H1 (cell line): ENCODE measurements at regions not wholly inside any gene's neighbourhood (a gene's known extent, or its start where the extent isn't known, plus 50 kb on each side); places are given as distances from the start of the nearest gene placed in this dataset.

Source experiments
- CTCF ChIA-PET: fragments of 300-600 bp; sonication (Branson Sonifier 250); formaldehyde crosslinking; loops from one replicate; lab custom pipeline; 2021; ENCODE audit not compliant: partially characterized antibody; lab: Charles Lee
- POLR2A ChIA-PET: fragments of 300-600 bp; sonication (Branson Sonifier 250); formaldehyde crosslinking; loops from one replicate; lab custom pipeline; 2021; ENCODE audit warnings: inconsistent platforms; ENCODE audit not compliant: partially characterized antibody; lab: Charles Lee
- DNase-seq, 2 experiments: peaks; one replicate each; pipeline versions ENCODE4 v3.0.0 to v3.0.0-alpha.2; 2010 to 2022; ENCODE audit warnings: low spot score in 2 of 2, low read depth in 1 of 2, mixed read lengths in 1 of 2
- FAIRE-seq: peaks from 2 replicates; lab custom pipeline; 2011; peaks lifted over from hg19 to GRCh38; lab: Jason Lieb, UNC
- H2AFZ ChIP-seq: 2 replicates; pipeline ENCODE4 v1.8.1; 2012; ENCODE audit warnings: low read length, inconsistent platforms
- H2AK5ac ChIP-seq: 2 replicates; pipeline ENCODE4 v1.6.1; 2013; ENCODE audit warnings: low read depth, low read length
- H2BK120ac ChIP-seq: replicated peaks from 2 replicates; pipeline ENCODE3; 2013; ENCODE audit warnings: low read depth, low read length, inconsistent platforms
- H2BK12ac ChIP-seq: 2 replicates; pipeline ENCODE4 v1.6.1; 2013; ENCODE audit warnings: low read depth, low read length
- H2BK15ac ChIP-seq: 2 replicates; pipeline ENCODE4 v1.6.1; 2013; ENCODE audit warnings: low read length
- H2BK20ac ChIP-seq: 2 replicates; pipeline ENCODE4 v1.6.1; 2013; ENCODE audit warnings: low read length
- H2BK5ac ChIP-seq: 2 replicates; pipeline ENCODE4 v1.6.1; 2013; ENCODE audit warnings: low read depth, low read length
- H3K14ac ChIP-seq: 2 replicates; pipeline ENCODE4 v1.6.1; 2013; ENCODE audit warnings: inconsistent platforms; ENCODE audit not compliant: insufficient read length
- H3K18ac ChIP-seq: 2 replicates; pipeline ENCODE4 v1.6.1; 2013; ENCODE audit warnings: low read length; ENCODE audit errors: extremely low read depth
- H3K23ac ChIP-seq: 2 replicates; pipeline ENCODE4 v1.6.1; 2013; ENCODE audit warnings: inconsistent platforms; ENCODE audit not compliant: insufficient read length
- H3K23me2 ChIP-seq: 2 replicates; pipeline ENCODE4 v1.6.1; 2013; ENCODE audit warnings: low read depth, low read length
- H3K27ac ChIP-seq: 2 replicates; pipeline ENCODE4 v1.6.1; 2011; ENCODE audit warnings: low read depth, low read length, inconsistent platforms
- H3K27me3 ChIP-seq, 4 experiments: replicated peaks in 1 of 4; 1 replicate in 1 of 4; 2 replicates in 3 of 4; pipeline versions ENCODE4 v1.6.1 to v1.8.1; 2011 to 2013; ENCODE audit warnings: low read length in 3 of 4, mild to moderate bottlenecking in 3 of 4, inconsistent platforms in 2 of 4, mixed read lengths in 2 of 4, moderate library complexity in 1 of 4; ENCODE audit not compliant: control insufficient read depth in 3 of 4, insufficient read depth in 3 of 4; ENCODE audit errors: extremely low read depth in 1 of 4
- H3K36me3 ChIP-seq, 4 experiments: 2 replicates each; pipeline versions ENCODE4 v1.6.1 to v1.8.1; 2011 to 2013; ENCODE audit warnings: mild to moderate bottlenecking in 4 of 4, low read length in 3 of 4, moderate library complexity in 2 of 4, control low read depth in 1 of 4, inconsistent platforms in 1 of 4; ENCODE audit not compliant: insufficient read depth in 4 of 4, control insufficient read depth in 2 of 4
- H3K4ac ChIP-seq: replicated peaks from 2 replicates; pipeline ENCODE3; 2013; ENCODE audit warnings: low read length, low read depth, mixed read lengths, inconsistent platforms; ENCODE audit not compliant: insufficient read length
- H3K4me1 ChIP-seq, 4 experiments: replicated peaks in 1 of 4; 1 replicate in 1 of 4; 2 replicates in 3 of 4; pipeline versions ENCODE4 v1.6.1 to v1.8.1; 2011 to 2013; ENCODE audit warnings: low read length in 3 of 4, inconsistent platforms in 2 of 4, mixed read lengths in 1 of 4; ENCODE audit not compliant: insufficient read depth in 4 of 4, control insufficient read depth in 3 of 4
- H3K4me2 ChIP-seq, 2 experiments: 2 replicates each; pipeline versions ENCODE4 v1.6.1 to v1.8.1; 2011 to 2013; ENCODE audit warnings: low read depth in 2 of 2, low read length in 2 of 2, control low read depth in 1 of 2, inconsistent platforms in 1 of 2, mild to moderate bottlenecking in 1 of 2; ENCODE audit not compliant: insufficient read depth in 1 of 2
- H3K4me3 ChIP-seq, 4 experiments: fragments of 200-600, 300-600 bp in 1 of 4; sonication (generic), shearing (Covaris generic), sonication (Bioruptor Twin) in 1 of 4; 2 replicates each; pipeline versions ENCODE4 v1.5.1 to v1.8.1; 2011 to 2016; ENCODE audit warnings: low read length in 4 of 4, low read depth in 3 of 4, control low read depth in 2 of 4, inconsistent platforms in 2 of 4, mild to moderate bottlenecking in 2 of 4, mixed read lengths in 1 of 4, moderate library complexity in 1 of 4; ENCODE audit not compliant: insufficient read depth in 2 of 4; ENCODE audit errors: extremely low read depth in 1 of 4
- H3K56ac ChIP-seq: replicated peaks from 2 replicates; pipeline ENCODE3; 2013; ENCODE audit warnings: low read depth, mild to moderate bottlenecking, mixed read lengths, low read length, inconsistent platforms; ENCODE audit not compliant: insufficient read length
- H3K79me1 ChIP-seq: 2 replicates; pipeline ENCODE4 v1.6.1; 2013; ENCODE audit warnings: low read depth, low read length, control low read depth
- H3K79me2 ChIP-seq, 2 experiments: 2 replicates each; pipeline versions ENCODE4 v1.6.1 to v1.8.1; 2012 to 2013; ENCODE audit warnings: low read length in 2 of 2, mild to moderate bottlenecking in 2 of 2, inconsistent platforms in 1 of 2; ENCODE audit not compliant: insufficient read depth in 2 of 2, control insufficient read depth in 1 of 2
- H3K9ac ChIP-seq, 4 experiments: replicated peaks in 1 of 4; 1 replicate in 1 of 4; 2 replicates in 3 of 4; pipeline versions ENCODE4 v1.6.1 to v1.8.1; 2011 to 2013; ENCODE audit warnings: low read depth in 3 of 4, low read length in 3 of 4, control low read depth in 2 of 4, mild to moderate bottlenecking in 2 of 4, moderate library complexity in 2 of 4, inconsistent platforms in 1 of 4; ENCODE audit errors: extremely low read depth in 1 of 4
- H3K9me3 ChIP-seq, 2 experiments: 2 replicates each; pipeline versions ENCODE4 v1.6.1 to v1.8.1; 2012 to 2013; ENCODE audit warnings: mild to moderate bottlenecking in 2 of 2, moderate library complexity in 2 of 2, control low read depth in 1 of 2, inconsistent platforms in 1 of 2, low read depth in 1 of 2, low read length in 1 of 2, mixed read lengths in 1 of 2; ENCODE audit not compliant: insufficient read depth in 2 of 2
- H4K20me1 ChIP-seq, 2 experiments: replicated peaks in 1 of 2; 2 replicates each; pipeline versions ENCODE3 to v1.8.1; 2011 to 2013; ENCODE audit warnings: inconsistent platforms in 2 of 2, low read length in 2 of 2, mild to moderate bottlenecking in 1 of 2; ENCODE audit not compliant: insufficient read depth in 2 of 2, control insufficient read depth in 1 of 2
- H4K5ac ChIP-seq: 2 replicates; pipeline ENCODE4 v1.6.1; 2013; ENCODE audit warnings: low read length, low read depth, mixed read lengths, inconsistent platforms; ENCODE audit not compliant: insufficient read length
- H4K8ac ChIP-seq: 2 replicates; pipeline ENCODE4 v1.8.0; 2013; ENCODE audit warnings: mild to moderate bottlenecking, moderate library complexity, low read length, inconsistent platforms; ENCODE audit not compliant: insufficient read depth; ENCODE audit errors: extremely low read depth
- H4K91ac ChIP-seq: replicated peaks from 2 replicates; pipeline ENCODE3; 2013; ENCODE audit warnings: low read length, mixed read lengths, inconsistent platforms; ENCODE audit not compliant: insufficient read length
- HDAC2 ChIP-seq, 2 experiments: fragments of 300-600 bp in 1 of 2; sonication (generic) in 1 of 2; IDR thresholded peaks; 2 replicates each; pipeline ENCODE4 v1.6.1; 2011 to 2012; ENCODE audit warnings: low read depth in 2 of 2, low read length in 2 of 2, mild to moderate bottlenecking in 2 of 2, moderate library complexity in 2 of 2, borderline replicate concordance in 1 of 2, inconsistent platforms in 1 of 2
- RAD21 ChIP-seq, 2 experiments: IDR thresholded peaks in 1 of 2; conservative IDR thresholded peaks in 1 of 2; 2 replicates each; pipeline ENCODE4 v1.6.1; 2011; ENCODE audit warnings: low read depth in 2 of 2, low read length in 2 of 2, improper control_type of control experiment in 1 of 2, inconsistent platforms in 1 of 2, mild to moderate bottlenecking in 1 of 2, moderate library complexity in 1 of 2
- SP1 ChIP-seq: IDR thresholded peaks from 2 replicates; pipeline ENCODE4 v1.6.1; 2011; ENCODE audit warnings: low read depth, low read length
- SP2 ChIP-seq: IDR thresholded peaks from 2 replicates; pipeline ENCODE4 v1.6.1; 2012; ENCODE audit warnings: mild to moderate bottlenecking, low read length, inconsistent platforms
- WGBS, 2 experiments: shearing (Covaris generic) in 1 of 2; methylation state at CpG; one replicate each; pipeline versions ENCODE4 v1.1.6 to v1.1.7; 2013 to 2015; ENCODE audit warnings: low lambda C conversion rate in 2 of 2, mixed read lengths in 2 of 2, inconsistent platforms in 1 of 2, low coverage in 1 of 2, missing lambda C conversion rate in 1 of 2; ENCODE audit not compliant: insufficient replicate concordance in 2 of 2, insufficient coverage in 1 of 2, insufficient read length in 1 of 2; ENCODE audit errors: extremely low coverage in 1 of 2, missing lambda C conversion rate in 1 of 2; 5-methylcytosine and 5-hydroxymethylcytosine counted together
- TF ChIP-seq, protein P1 (sequence below), 3 experiments: IDR thresholded peaks; 1 replicate in 2 of 3; 2 replicates in 1 of 3; pipeline versions ENCODE4 v1.5.1 to v1.6.1; 2011; ENCODE audit warnings: low read length in 3 of 3, mild to moderate bottlenecking in 3 of 3, inconsistent platforms in 2 of 3, low read depth in 1 of 3, moderate library complexity in 1 of 3; ENCODE audit not compliant: insufficient read depth in 1 of 3; ENCODE audit errors: control extremely low read depth in 1 of 3
- TF ChIP-seq, protein P2 (sequence below): IDR thresholded peaks from 2 replicates; pipeline ENCODE4 v1.6.1; 2011; ENCODE audit warnings: low read length, improper control_type of control experiment

DNA sequence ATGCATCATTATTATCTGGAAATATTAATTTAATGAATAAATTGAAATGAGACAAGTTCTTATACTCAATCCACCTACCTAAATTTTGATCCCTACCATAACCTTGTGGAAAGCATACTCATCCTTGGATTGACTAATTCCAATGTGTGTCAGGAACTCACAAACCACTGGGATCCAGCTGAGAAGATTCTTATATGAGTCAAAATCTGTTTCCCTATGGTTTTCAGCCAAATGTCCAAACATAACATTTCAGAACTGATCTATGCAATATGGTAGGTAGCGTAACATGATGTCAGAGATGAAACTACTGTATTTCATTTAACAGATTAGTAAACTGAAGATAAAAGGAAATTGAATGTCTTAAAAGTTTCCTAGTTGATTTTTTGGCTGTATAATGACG, 250.0 kb downstream of the PLOD2 start (continued):
- TF ChIP-seq SP1, result no peak

DNA sequence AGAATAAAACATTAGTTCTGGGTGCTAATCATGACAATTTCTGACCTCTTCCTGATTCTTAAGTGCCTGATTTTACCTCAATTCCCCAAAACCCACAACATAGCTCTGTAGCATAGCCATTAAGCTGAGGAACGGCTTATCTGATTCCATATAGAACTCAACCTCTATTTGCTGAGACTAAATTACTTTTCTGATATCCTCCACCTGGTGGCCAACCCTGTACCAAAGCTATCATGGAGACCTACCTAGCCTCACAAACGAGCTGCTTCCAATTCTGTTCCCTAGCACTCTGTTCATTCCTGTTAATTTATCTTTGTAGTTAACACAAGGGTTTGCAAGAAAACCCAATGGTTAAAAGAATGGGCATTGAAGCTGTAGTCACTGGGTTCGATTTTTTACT, 245.2 kb downstream of the PLOD2 start:
- H3K23me2 ChIP-seq, result no peaks in the 10 kb centered on the region
- ChIA-PET POLR2A (no interaction called here), CTCF (interaction anchor here (0.8 to 2.0 kb wide), 4 partner anchors 9 to 138 kb away, joined by 3 to 8 read pairs (median 4); no protein-coding TSS in a partner anchor)
- H4K8ac ChIP-seq, result no peak overlapping the region
- H3K18ac ChIP-seq, result no peak overlapping the region
- 90% methylated on average over 3 of the region's 3 CpGs; no CpG with 5 or more reads in 1 of the 2 experiments for WGBS, 2 experiments
- H4K20me1 ChIP-seq, result no peaks in the 10 kb centered on the region
- H3K36me3 ChIP-seq, result no peaks in the 10 kb centered on the region
- no peak for TF ChIP-seq SP1
- peak in 1 of 2 experiments; percentile 1; a peak in 1 of 4 replicates for TF ChIP-seq RAD21 (IDR thresholded peaks at IDR 0.05 in 1 of 2, conservative IDR thresholded peaks at IDR 0.05 in 1 of 2; ENCODE audit: low read depth in 2 of 2, low read length in 2 of 2)
- TF ChIP-seq, protein P1, sequence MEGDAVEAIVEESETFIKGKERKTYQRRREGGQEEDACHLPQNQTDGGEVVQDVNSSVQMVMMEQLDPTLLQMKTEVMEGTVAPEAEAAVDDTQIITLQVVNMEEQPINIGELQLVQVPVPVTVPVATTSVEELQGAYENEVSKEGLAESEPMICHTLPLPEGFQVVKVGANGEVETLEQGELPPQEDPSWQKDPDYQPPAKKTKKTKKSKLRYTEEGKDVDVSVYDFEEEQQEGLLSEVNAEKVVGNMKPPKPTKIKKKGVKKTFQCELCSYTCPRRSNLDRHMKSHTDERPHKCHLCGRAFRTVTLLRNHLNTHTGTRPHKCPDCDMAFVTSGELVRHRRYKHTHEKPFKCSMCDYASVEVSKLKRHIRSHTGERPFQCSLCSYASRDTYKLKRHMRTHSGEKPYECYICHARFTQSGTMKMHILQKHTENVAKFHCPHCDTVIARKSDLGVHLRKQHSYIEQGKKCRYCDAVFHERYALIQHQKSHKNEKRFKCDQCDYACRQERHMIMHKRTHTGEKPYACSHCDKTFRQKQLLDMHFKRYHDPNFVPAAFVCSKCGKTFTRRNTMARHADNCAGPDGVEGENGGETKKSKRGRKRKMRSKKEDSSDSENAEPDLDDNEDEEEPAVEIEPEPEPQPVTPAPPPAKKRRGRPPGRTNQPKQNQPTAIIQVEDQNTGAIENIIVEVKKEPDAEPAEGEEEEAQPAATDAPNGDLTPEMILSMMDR (IDR thresholded peaks at IDR 0.05; ENCODE audit: control extremely low read depth in 1 of 3, insufficient read depth in 1 of 3, low read depth in 1 of 3, low read length in 3 of 3), result peak in 1 of 3 experiments; percentile 28; a peak in 1 of 4 replicates
- no peak for TF ChIP-seq SP2
- TF ChIP-seq HDAC2 (IDR thresholded peaks at IDR 0.05; ENCODE audit: borderline replicate concordance in 1 of 2, low read depth in 2 of 2, low read length in 2 of 2), result no peak
- TF ChIP-seq, protein P2, sequence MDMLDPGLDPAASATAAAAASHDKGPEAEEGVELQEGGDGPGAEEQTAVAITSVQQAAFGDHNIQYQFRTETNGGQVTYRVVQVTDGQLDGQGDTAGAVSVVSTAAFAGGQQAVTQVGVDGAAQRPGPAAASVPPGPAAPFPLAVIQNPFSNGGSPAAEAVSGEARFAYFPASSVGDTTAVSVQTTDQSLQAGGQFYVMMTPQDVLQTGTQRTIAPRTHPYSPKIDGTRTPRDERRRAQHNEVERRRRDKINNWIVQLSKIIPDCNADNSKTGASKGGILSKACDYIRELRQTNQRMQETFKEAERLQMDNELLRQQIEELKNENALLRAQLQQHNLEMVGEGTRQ, result no peak
- no peaks in the 10 kb centered on the region for H3K79me2 ChIP-seq
- H3K4me2 ChIP-seq, result no peak overlapping the region
- no peak overlapping the region for H2BK15ac ChIP-seq
- no peak overlapping the region for H2BK120ac ChIP-seq
- H2BK20ac ChIP-seq, result no peak overlapping the region
- no peak overlapping the region for H2BK12ac ChIP-seq
- H3K27ac ChIP-seq, result no peak overlapping the region
- no peak overlapping the region for H2AFZ ChIP-seq
- H2AK5ac ChIP-seq, result no peak overlapping the region
- no peak overlapping the region for H3K4ac ChIP-seq
- no peak overlapping the region for H2BK5ac ChIP-seq
- H3K4me1 ChIP-seq, result no peaks in the 10 kb centered on the region
- DNase-seq (no peak), FAIRE-seq (no peak)
- H3K27me3 ChIP-seq, result no peaks in the 10 kb centered on the region
- H3K4me3 ChIP-seq, result no peak overlapping the region
- no peak overlapping the region for H3K14ac ChIP-seq
- H3K56ac ChIP-seq, result no peak overlapping the region
- H3K79me1 ChIP-seq, result no peaks in the 10 kb centered on the region
- no peak overlapping the region for H4K91ac ChIP-seq
- no peak overlapping the region for H3K23ac ChIP-seq
- H3K9me3 ChIP-seq, result peaks cover 9 to 10% of the 10 kb centered on the region in 2 experiments; a peak in 3 of 4 replicates
- no peak overlapping the region for H3K9ac ChIP-seq
- H4K5ac ChIP-seq, result no peak overlapping the region
